Tibial nerve (tissue), 4 donors: ENCODE measurements at regions not wholly inside any gene's neighbourhood (a gene's known extent, or its start where the extent isn't known, plus 50 kb on each side); places are given as distances from the start of the nearest gene placed in this dataset.
"Not testable (repeated sequence)": the region's sequence is repeated elsewhere in the genome, so short reads cannot be mapped to it uniquely, and the experiment has no call there.

Source experiments
- DNase-seq, 2 donors: peaks; one replicate each; pipeline ENCODE4 v3.0.0-alpha.2; 2019; ENCODE audit warnings: low spot score in 2 of 2
- H3K27ac ChIP-seq, 4 donors: fragments of 200-600 bp; sonication (generic) in 3 of 4; one replicate each; pipeline ENCODE4 v1.5.1; 2017 to 2019; ENCODE audit warnings: mild to moderate bottlenecking in 1 of 4
- H3K27me3 ChIP-seq, 2 donors: fragments of 200-600 bp; sonication (generic) in 1 of 2; one replicate each; pipeline versions ENCODE4 v1.5.1 to v1.6.0; 2017 to 2019
- H3K36me3 ChIP-seq, 3 donors: fragments of 200-600 bp; sonication (generic); one replicate each; pipeline ENCODE4 v1.5.1; 2018 to 2019
- H3K4me1 ChIP-seq, 4 donors: fragments of 200-600 bp; sonication (generic) in 3 of 4; one replicate each; pipeline ENCODE4 v1.5.1; 2017 to 2019
- H3K4me3 ChIP-seq, 4 donors: fragments of 200-600 bp; sonication (generic) in 3 of 4; one replicate each; pipeline ENCODE4 v1.5.1; 2017 to 2019; ENCODE audit warnings: mild to moderate bottlenecking in 1 of 4, moderate library complexity in 1 of 4
- H3K9me3 ChIP-seq, 4 donors: fragments of 200-600 bp; sonication (generic) in 3 of 4; one replicate each; pipeline ENCODE4 v1.5.1; 2017 to 2019
- CTCF ChIP-seq, 5 experiments: fragments of 200-600 bp in 3 of 5; fragments of 450-650 bp in 2 of 5; sonication (generic) in 3 of 5; IDR thresholded peaks; one replicate each; pipeline ENCODE4 v1.5.1; 2016 to 2019; ENCODE audit warnings: antibody characterized with exemption in 5 of 5, mild to moderate bottlenecking in 3 of 5, moderate library complexity in 2 of 5
- EP300 ChIP-seq, 2 donors: sonication (generic); formaldehyde crosslinking; IDR thresholded peaks; one replicate each; pipeline ENCODE4 v1.6.1; 2017; ENCODE audit warnings: antibody characterized with exemption in 2 of 2, mild to moderate bottlenecking in 1 of 2
- POLR2A ChIP-seq, 2 donors: fragments of 450-650 bp; IDR thresholded peaks; one replicate each; pipeline ENCODE4 v1.6.1; 2017; ENCODE audit warnings: antibody characterized with exemption in 2 of 2, mild to moderate bottlenecking in 2 of 2, moderate library complexity in 2 of 2
- WGBS, 2 donors: methylation state at CpG; one replicate each; pipeline ENCODE4 v1.1.5; 2018; 5-methylcytosine and 5-hydroxymethylcytosine counted together

- no peak overlapping the region for H3K4me3 ChIP-seq
- no peak for TF ChIP-seq EP300 (IDR thresholded peaks at IDR 0.05)
- TF ChIP-seq CTCF (IDR thresholded peaks at IDR 0.05), result no peak
- TF ChIP-seq POLR2A (IDR thresholded peaks at IDR 0.05), result no peak
- no peaks in the 10 kb centered on the region for H3K36me3 ChIP-seq
- H3K27ac ChIP-seq, result no peak overlapping the region
- H3K27me3 ChIP-seq, result peaks cover 0 to 4% of the 10 kb centered on the region in 2 donors
- no peaks in the 10 kb centered on the region for H3K4me1 ChIP-seq
- peaks cover 0 to 11% (median 0%) of the 10 kb centered on the region in 4 donors for H3K9me3 ChIP-seq
- WGBS, 2 donors, result 89 to 91% methylated on average over 14 to 15 of the region's 15 CpGs
- no peak for DNase-seq
Observed at GRCh38 chr2:240191001-240191400, 50.5 kb upstream of the OTOS start.

GRCh38 chr2:240192661-240193060 is 52.2 kb upstream of the OTOS start:
- H3K27ac ChIP-seq, result no peak overlapping the region
- peaks cover 0 to 4% of the 10 kb centered on the region in 2 donors for H3K27me3 ChIP-seq
- WGBS, 2 donors, result 53 to 60% methylated on average over 5 of the region's 5 CpGs
- DNase-seq, result no peak
- TF ChIP-seq EP300 (IDR thresholded peaks at IDR 0.05), result no peak
- H3K4me3 ChIP-seq, result no peak overlapping the region
- peaks cover 0 to 8% (median 0%) of the 10 kb centered on the region in 4 donors for H3K9me3 ChIP-seq
- H3K36me3 ChIP-seq, result no peaks in the 10 kb centered on the region
- no peaks in the 10 kb centered on the region for H3K4me1 ChIP-seq

GRCh38 chr2:240194341-240194762 is 53.9 kb upstream of the OTOS start:
- DNase-seq, H3K36me3 ChIP-seq, H3K9me3 ChIP-seq, H3K4me3 ChIP-seq, H3K27me3 ChIP-seq, H3K4me1 ChIP-seq, H3K27ac ChIP-seq: not testable (repeated sequence)
- WGBS, 2 donors, result 42 to 47% methylated on average over 10 of the region's 10 CpGs

GRCh38 chr2:240195316-240195861 is 54.9 kb upstream of the OTOS start:
- no peaks in the 10 kb centered on the region for H3K36me3 ChIP-seq
- TF ChIP-seq EP300 (IDR thresholded peaks at IDR 0.05) (no peak), POLR2A (IDR thresholded peaks at IDR 0.05) (no peak), CTCF (IDR thresholded peaks at IDR 0.05) (no peak)
- H3K4me1 ChIP-seq, result no peaks in the 10 kb centered on the region
- peaks cover 0 to 5% of the 10 kb centered on the region in 2 donors for H3K27me3 ChIP-seq
- H3K27ac ChIP-seq, result no peak overlapping the region
- WGBS, 2 donors, result 93% methylated on average over 10 of the region's 10 CpGs
- DNase-seq, result no peak
- no peaks in the 10 kb centered on the region for H3K9me3 ChIP-seq
- no peak overlapping the region for H3K4me3 ChIP-seq

GRCh38 chr2:240196716-240197461 is 56.4 kb upstream of the OTOS start:
- no peaks in the 10 kb centered on the region for H3K9me3 ChIP-seq
- TF ChIP-seq CTCF (IDR thresholded peaks at IDR 0.05), result no peak
- no peak overlapping the region for H3K27ac ChIP-seq
- H3K4me1 ChIP-seq, result no peaks in the 10 kb centered on the region
- 78 to 90% methylated on average over 10 of the region's 10 CpGs for WGBS, 2 donors
- H3K27me3 ChIP-seq, result peaks cover 0 to 5% of the 10 kb centered on the region in 2 donors
- H3K36me3 ChIP-seq, result no peaks in the 10 kb centered on the region
- H3K4me3 ChIP-seq, result no peak overlapping the region
- DNase-seq, result no peak

- TF ChIP-seq CTCF (IDR thresholded peaks at IDR 0.05) (no peak), POLR2A (IDR thresholded peaks at IDR 0.05) (no peak), EP300 (IDR thresholded peaks at IDR 0.05) (no peak)
- no peak overlapping the region for H3K27ac ChIP-seq
- no peaks in the 10 kb centered on the region for H3K9me3 ChIP-seq
- peaks cover 0 to 5% of the 10 kb centered on the region in 2 donors for H3K27me3 ChIP-seq
- no peak for DNase-seq
- no peaks in the 10 kb centered on the region for H3K36me3 ChIP-seq
- H3K4me3 ChIP-seq, result no peak overlapping the region
- 95% methylated on average over 17 of the region's 17 CpGs for WGBS, 2 donors
- no peaks in the 10 kb centered on the region for H3K4me1 ChIP-seq
Observed at GRCh38 chr2:240197462-240198139, 57.1 kb upstream of the OTOS start.
